Cardiac muscle cell (in vitro differentiated cells and primary cell): ENCODE measurements at regions not wholly inside any gene's neighbourhood (a gene's known extent, or its start where the extent isn't known, plus 50 kb on each side); places are given as distances from the start of the nearest gene placed in this dataset.

Experiments
- DNase-seq, 2 donors: peaks; one replicate each; pipeline versions ENCODE4 v3.0.0 to v3.0.0-alpha.2; 2010 to 2017; ENCODE audit warnings: low read depth in 1 of 2, low spot score in 1 of 2
- H3K27ac ChIP-seq: fragments of 200-600 bp; sonication (generic); 2 replicates; pipeline ENCODE4 v1.5.1; 2016
- H3K27me3 ChIP-seq: fragments of 200-600 bp; sonication (generic); 2 replicates; pipeline ENCODE4 v1.6.0; 2016; ENCODE audit warnings: control low read depth
- H3K36me3 ChIP-seq: fragments of 200-600 bp; sonication (generic); 2 replicates; pipeline ENCODE4 v1.5.1; 2016; ENCODE audit warnings: control low read depth
- H3K4me1 ChIP-seq: fragments of 200-600 bp; sonication (generic); 2 replicates; pipeline ENCODE4 v1.8.1; 2017; ENCODE audit warnings: low read depth, mild to moderate bottlenecking, mixed run types
- H3K4me3 ChIP-seq: fragments of 200-600 bp; sonication (generic); 2 replicates; pipeline ENCODE4 v1.5.1; 2016; ENCODE audit warnings: mild to moderate bottlenecking
- H3K9me3 ChIP-seq: fragments of 200-600 bp; sonication (generic); 2 replicates; pipeline ENCODE4 v1.5.1; 2017; ENCODE audit warnings: low read depth, mild to moderate bottlenecking, control low read depth
- CTCF ChIP-seq: IDR thresholded peaks from 2 replicates; pipeline ENCODE4 v1.5.1; 2012; ENCODE audit warnings: low read depth, mild to moderate bottlenecking, low read length

GRCh38 chr6:14640631-14641030, 523.1 kb downstream of the CD83 start:
- no peak for DNase-seq
- Histone ChIP-seq H3K4me3 (no peak overlapping the region), H3K27me3 (no peaks in the 10 kb centered on the region), H3K36me3 (no peaks in the 10 kb centered on the region), H3K27ac (no peak overlapping the region), H3K4me1 (peaks cover 38% of the 10 kb centered on the region), H3K9me3 (no peaks in the 10 kb centered on the region)
- no peak for TF ChIP-seq CTCF

- H3K27ac ChIP-seq: no peak overlapping the region
- H3K27me3 ChIP-seq: no peaks in the 10 kb centered on the region
- no peaks in the 10 kb centered on the region for H3K9me3 ChIP-seq
- no peak for TF ChIP-seq CTCF
- H3K4me1 ChIP-seq: peaks cover 38% of the 10 kb centered on the region
- no peak for DNase-seq
- H3K36me3 ChIP-seq: no peaks in the 10 kb centered on the region
- H3K4me3 ChIP-seq: no peak overlapping the region
Observed at GRCh38 chr6:14641423-14642135, 524.0 kb downstream of the CD83 start.

GRCh38 chr6:14642136-14642505, 524.5 kb downstream of the CD83 start:
- no peak for DNase-seq
- no peak overlapping the region for H3K4me3 ChIP-seq
- no peak for TF ChIP-seq CTCF
- H3K4me1 ChIP-seq: peaks cover 38% of the 10 kb centered on the region
- H3K27ac ChIP-seq: no peak overlapping the region
- no peaks in the 10 kb centered on the region for H3K9me3 ChIP-seq
- no peaks in the 10 kb centered on the region for H3K36me3 ChIP-seq
- no peaks in the 10 kb centered on the region for H3K27me3 ChIP-seq

GRCh38 chr6:14642842-14643241, 525.3 kb downstream of the CD83 start:
- Histone ChIP-seq H3K9me3 (no peaks in the 10 kb centered on the region), H3K27ac (no peak overlapping the region), H3K4me1 (peaks cover 38% of the 10 kb centered on the region), H3K36me3 (no peaks in the 10 kb centered on the region), H3K27me3 (no peaks in the 10 kb centered on the region), H3K4me3 (no peak overlapping the region)
- no peak for DNase-seq
- no peak for TF ChIP-seq CTCF

- Histone ChIP-seq H3K4me3 (no peak overlapping the region), H3K36me3 (no peaks in the 10 kb centered on the region), H3K9me3 (no peaks in the 10 kb centered on the region), H3K27me3 (no peaks in the 10 kb centered on the region), H3K27ac (no peak overlapping the region), H3K4me1 (peaks cover 27% of the 10 kb centered on the region)
- no peak for TF ChIP-seq CTCF
- no peak for DNase-seq
Observed at GRCh38 chr6:14644381-14644780, 526.8 kb downstream of the CD83 start.
